Pons (tissue), 1 donor: ENCODE measurements at regions not wholly inside any gene's neighbourhood (a gene's known extent, or its start where the extent isn't known, plus 50 kb on each side); places are given as distances from the start of the nearest gene placed in this dataset.

Experiments used
- DNase-seq: peaks from one replicate; pipeline ENCODE4 v3.0.0-alpha.2; 2016; ENCODE audit warnings: low spot score

DNA sequence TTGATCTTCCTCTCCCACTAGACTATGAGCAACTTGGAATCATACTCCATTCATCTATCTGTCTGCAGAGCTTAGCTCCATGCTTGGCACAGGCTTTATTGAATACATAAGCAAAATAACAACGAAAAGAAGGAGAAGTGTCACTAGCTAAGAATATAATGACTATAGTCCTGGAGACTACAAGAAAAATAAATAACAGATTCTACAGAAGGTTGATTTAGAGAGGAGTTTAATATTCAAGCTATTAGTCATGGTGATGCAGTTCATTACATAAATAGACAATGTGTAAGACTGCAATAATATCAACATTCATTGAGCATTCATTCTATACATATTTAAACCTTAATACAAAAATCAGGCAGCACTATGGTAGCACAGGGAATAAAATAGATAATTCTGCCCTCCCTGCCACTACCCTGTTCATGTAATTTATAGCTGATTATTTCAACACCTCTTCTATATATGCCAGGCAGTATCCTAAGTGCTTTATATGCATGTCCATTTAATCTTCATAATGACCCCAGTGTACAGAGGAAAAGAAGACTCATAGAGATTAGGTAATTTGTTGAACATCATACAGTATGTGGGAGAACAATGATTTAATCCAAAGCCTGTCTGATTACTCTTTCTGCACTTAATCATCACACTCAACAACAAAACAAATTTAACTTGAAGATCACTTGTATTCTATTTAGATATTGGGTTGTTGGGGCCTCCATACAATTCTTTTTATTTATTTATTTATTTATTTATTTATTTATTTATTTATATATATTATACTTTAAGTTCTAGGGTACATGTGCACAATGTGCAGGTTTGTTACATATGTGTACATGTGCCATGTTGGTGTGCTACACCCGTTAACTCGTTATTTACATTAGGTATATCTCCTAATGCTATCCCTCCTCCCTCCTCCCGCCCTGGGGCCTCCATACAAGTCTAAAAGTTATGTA is 165.3 kb downstream of the RNF152 start:
- no peak for DNase-seq

DNA sequence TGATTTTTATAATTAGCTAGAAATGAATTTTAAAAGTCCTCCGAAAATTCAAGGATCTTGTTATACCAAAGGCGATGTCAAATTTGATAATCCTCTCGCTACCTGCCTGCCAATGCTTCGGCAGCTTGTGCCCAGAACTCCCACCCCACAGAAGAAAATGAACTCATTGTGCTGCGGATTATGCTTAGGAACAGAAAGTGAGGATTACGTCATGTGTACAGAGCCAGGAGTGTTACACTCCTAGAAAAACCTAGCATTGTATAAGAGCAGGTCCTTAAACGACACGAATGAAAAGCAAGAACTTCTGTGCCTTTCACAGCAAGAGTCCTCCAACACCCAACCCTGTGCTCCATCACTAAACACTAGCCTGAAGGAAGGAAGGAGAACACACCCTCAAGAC is 168.3 kb downstream of the RNF152 start:
- no peak for DNase-seq

DNA sequence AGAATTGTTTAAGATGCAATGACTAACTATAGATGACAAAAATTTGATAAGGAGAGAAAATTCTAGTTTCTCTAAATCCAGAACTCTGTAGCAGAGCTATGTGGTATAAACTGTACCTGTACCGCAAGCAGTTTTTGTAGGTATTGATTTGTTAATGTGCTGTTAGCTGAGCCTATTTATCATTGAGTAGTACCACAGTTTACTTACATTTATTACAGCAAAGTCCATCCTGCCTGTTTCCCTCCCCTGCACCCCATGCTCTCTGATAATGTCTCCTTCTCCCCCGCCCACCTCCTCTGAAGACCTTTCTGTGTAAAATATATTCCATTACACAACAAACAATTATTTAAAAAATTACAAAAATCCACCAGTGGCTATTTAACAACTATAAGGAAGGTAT is 170.6 kb downstream of the RNF152 start:
- no peak for DNase-seq

DNA sequence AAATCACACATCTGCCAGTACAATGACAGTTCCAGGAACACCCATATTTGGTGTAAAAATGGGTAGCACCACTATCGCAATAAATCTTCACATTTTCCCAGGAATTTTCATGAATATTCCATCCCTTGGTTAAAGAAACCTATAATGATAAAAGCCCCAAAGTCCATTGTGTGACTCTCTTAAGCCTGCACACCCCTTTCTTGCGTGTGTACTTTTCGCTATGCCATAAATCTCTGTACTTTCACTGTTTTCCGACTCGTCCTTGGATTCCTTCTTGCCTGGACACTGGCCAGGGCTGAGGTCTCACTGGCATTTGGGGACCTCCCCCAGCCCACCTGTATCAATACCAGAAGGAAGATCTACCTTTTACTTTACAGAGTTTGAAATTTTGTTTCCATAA is 172.3 kb downstream of the RNF152 start:
- DNase-seq, result no peak

DNA sequence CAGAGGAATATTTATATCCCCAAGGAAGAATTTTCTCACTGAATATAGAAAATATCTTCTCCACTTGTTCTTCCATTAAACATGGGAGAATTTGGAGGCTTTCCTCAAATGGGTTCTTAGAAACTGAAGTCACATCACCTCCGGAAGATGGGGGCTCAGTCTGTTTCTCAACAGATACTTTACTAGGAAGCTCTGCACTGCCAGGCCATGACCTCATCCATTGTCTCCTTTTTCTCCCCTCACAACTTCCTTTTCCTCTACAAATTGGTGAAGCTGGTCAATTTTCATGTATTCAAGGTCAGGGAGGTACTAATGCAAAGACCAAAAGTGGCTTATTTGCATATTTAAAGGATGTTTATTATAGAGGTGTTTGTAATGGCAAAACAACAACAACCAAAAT is 173.1 kb downstream of the RNF152 start:
- DNase-seq, result no peak

DNA sequence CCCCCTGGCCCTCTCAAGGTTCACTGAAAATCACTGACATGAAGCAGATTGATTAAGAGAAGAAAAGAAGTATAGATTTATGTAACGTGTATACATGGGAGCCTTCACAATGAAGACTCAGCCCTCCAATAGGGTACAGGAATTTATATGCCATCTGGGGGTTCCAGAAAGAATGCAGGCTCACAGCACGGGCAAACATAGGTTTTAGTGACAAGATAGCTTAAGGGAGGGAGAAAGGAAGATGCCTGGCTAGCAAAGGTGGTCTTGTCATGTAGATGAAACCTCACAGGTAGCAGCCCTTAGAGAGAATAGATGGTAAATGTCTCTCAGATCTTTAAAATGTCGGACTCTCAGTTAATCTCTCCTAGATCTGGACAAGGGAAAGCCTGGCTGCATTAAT is 173.9 kb downstream of the RNF152 start:
- DNase-seq, result no peak

DNA sequence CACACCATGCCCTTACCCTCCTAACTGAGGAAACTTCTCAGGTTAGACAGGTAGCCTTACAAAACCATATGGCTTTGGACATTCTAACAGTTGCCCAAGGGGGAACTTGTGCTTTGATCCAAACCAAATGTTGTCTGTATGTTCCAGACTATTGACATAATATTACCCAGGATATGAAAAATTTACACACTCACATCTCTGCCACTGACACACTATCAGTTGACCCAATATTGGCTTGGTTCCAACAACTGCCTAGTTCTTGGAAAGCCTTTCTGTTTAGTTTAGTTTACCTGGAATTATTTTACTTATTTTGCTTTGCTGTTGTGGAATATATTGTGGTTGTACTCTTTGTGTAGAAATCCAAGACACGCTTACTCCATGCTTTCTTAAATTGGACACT is 178.4 kb downstream of the RNF152 start:
- no peak for DNase-seq

DNA sequence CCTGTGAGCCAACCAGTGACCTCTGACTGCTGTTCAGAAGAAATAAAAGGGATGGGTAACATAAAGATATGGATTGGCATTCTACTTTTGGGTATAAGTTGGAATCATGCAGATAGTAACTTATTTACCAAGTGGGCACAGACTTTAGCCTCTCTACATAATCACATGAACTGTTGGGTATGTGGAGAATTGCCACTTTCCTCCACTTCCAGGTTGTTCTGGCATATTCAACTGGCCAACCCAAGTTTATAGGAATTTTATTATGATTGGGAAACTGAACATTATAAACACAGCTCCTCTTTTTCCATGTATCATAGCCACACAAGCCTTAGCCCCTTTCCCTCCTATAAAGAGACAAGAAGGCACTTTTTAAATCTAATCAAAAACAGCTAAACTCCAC is 179.3 kb downstream of the RNF152 start:
- DNase-seq, result no peak

DNA sequence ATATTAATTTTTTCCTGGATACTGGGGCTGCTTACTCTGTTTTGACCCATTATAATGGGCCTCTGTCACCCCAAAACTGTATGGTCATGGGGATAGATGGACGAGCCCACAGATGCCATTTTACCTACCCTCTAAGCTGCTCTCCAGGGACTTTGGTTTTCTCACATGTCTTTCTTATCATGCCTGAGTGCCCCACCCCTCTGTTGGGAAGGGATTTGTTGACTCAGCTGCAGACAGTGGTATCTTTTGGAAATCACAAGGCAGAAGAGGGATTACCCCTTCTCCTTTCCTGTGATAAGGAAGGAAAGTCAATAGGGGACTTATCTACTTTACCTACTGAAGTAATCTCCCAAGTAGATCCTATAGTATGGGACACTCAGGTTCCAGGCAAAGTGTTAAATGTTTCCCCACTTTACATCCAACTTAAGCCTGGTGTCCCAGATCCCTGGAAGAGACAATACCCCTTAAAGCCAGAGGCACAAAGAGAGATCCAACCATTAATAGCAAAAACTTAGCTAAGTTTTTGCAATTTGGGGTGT is 182.7 kb downstream of the RNF152 start:
- DNase-seq, result no peak

DNA sequence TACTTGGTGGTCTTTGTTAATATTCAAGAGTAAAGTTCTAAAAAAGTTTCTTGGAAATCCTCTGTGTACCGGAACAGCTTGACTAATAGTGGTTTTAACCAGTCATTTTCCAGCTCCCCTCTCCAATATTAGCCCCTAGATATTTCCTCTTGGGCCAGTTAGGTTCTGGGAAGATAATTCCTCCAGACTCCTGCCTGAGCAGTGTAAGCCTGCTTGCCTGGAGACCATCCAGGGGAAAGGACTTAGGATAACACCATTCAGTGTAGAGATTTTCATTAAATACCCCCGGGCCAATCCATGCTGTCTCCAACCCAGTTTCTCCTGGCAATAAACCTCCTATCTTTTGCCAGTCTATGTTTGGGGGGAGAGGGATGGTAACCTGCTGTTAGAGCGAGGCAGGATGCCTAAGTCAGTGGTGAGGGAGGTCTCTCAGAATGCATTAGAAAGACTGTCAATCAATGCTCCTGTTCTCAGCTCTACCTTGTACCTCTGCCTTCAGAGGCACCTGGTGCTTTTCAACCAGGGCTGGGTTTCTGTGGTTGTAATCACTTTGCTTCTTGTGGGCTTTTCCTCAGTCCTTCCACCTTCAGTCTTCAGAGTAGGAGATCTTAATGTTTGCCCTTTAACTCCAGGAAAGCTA is 186.4 kb downstream of the RNF152 start:
- DNase-seq, result no peak

DNA sequence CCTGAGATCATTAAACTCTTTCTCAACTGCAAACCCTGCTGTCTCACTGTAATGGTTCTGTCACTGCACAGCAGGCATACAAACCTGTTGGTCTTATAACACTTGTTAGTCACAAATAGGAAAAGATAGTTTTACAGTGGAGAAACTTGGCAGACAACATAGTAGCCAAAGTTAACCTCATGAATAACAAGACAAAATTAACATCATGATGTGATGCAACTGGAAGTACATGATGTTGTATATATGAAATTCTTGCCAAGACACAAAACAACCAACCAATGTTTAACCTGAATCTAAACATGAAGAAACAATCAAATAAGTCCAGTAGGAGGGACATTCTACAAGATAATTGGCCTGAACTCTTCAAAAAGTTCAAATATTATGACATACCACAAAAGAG is 189.3 kb downstream of the RNF152 start:
- DNase-seq, result no peak

DNA sequence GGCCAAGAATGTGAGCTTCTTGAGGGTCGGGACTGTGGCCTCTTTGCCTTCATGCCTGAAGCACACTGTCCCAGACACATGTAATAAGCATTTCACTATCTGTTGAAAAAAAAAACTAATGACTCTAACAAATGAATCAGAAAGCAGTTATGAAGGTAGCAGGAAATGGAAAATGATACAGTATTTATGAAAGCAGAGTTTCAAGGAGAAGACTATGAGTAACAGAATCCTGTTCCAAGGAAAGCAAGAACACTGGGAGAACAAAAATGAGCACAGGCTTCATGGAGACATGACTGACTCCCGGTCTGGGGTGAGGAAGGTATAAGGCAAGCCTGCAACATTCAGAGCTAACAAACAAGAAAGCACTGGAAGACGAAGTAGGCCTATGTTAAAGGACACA is 190.8 kb downstream of the RNF152 start:
- no peak for DNase-seq

DNA sequence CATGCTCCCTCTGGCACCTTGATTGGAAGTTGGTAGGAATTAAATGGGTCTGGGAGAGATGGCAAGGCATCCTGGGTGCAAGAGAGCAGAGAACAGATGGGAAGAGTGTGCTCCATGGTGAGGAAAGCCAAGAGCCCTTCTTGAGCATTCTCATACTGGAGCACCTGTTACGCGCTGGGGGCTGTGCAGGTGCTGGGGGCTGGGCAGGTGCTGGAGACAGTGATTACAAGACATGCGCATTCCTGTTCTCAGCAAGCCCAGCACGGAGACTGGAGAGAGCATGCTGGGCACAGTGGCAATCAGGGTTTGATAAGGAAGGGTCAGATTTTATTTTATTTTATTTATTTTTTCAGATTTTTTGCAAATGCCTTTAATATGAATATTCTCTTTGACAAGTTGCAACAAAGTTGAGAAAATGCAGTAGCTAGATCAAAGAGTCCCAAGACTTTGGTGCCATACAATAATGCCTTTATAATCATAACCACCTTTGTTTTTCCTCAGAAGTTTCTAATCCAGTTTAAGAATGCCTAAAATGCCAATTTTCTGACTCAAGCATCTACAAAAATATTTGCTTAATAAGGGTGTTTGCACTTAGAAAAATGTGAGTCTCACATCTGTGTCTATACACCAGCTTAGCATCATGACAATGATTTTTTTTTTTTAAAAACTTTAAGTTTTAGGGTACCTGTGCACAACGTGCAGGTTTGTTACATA is 193.3 kb downstream of the RNF152 start:
- DNase-seq, result no peak

DNA sequence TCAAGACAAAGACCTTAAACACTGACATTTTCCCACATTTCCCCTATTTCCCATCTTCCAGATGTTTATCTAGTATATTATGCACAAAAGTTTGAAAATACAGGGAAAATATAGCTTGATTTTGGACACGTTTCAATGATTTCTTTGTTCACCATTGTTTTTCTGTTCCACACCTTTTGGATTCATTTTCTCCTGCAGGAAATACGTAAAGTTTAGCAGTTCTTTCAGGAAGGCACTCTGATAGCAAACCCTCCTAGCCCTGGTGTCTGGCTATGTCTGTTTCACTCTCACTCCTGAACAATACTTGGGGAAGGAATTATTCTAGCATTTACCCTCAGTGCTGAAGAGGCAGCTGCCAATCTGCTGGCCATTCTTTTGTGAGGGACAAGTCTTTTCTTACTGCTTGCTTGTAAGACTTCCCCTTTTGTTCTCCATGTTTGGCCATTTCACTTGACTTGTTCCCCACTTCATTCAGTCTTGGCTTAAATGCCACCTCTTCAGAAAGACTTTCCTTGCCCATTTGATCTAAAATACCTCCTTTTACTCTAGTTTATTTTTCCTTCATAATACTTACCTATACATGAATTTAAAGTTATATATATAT is 195.4 kb downstream of the RNF152 start:
- no peak for DNase-seq

DNA sequence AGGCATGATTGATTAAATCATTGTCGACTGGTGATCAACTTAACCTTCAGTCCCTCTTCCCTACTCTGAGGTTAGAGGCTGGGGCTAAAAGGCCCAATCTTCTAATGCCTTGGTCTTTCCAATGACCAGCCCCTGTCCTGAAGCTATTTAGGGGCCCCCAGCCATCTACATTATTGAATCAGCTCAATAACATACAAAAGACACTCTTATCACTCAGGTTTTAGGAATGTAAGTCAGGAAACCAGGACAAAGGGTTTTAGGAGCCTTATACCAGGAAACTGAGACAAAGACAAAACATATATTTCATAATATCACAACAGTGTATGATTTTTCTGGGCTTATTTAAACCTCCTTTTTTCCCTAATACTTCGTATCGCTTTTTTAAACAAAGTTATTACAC is 198.6 kb downstream of the RNF152 start:
- no peak for DNase-seq

DNA sequence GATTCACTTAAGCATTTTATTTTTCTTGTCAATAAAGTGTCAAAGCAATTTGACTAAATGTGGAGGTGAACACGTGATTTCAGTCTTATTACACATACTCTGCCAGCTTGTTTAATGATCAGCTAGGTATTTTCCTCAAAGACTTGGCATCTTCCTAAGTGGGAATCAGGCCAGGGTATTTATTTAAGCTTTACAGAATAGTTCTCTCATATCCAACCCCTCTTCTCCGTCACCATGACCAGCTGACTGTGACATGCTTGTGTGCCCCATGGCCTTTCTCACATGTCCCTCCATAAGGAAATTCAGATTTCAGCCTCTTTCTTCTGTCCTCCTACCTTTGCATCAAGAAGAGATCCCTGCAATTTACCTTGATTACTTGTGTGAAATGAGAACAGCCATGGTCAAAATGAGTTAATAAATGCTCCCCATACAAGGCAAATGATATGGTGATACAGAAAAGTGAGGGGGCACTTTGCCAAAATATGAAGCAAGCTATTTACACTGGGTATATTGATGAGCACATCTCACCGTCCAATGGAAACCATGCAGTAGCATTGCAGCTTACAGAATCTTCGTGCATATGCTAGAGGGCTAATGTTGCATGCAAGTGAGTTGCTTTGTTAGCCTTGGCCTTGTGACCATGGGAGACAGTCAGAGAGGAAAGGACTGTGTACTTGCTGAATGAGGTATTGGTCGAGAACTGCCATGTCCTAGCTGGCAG is 202.2 kb downstream of the RNF152 start:
- DNase-seq, result no peak

DNA sequence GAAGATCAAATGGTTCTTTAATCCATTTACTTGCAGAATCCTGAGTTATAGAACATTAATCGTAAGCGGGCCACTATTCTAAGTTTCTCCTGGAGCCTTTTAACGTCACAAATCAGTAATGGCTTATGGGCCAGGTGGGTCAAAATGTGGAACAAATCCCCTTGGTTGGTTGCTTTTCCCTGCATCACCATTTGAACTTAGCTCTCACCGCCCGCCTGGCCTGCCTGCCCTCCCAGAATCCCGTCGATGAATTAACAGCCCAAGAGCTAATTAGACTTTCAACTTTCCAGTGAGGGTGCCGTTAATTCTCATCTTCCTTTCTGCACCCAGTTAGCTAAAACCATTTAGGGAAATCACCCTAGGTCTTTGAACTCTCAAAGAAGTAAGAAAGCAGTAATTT is 205.5 kb downstream of the RNF152 start:
- DNase-seq, result no peak

DNA sequence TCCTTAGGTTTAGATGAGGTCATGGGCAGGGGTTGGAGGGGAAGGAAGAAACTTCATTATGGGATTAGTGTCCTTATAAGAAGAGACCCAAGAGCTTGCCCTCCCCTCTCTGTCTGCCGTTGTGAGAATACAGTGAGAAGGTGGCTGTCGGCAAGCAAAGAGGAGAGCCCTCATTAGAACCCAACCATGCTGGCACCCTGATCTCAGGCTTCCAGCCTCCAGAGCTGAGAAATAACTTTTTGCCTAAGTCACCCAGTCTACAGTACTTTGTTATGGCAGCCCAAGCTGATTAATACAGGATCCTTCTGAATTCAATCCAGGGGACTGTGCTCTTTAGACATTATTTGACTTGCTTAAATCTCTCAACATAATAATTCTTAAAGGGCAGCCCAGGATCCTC is 209.0 kb downstream of the RNF152 start:
- no peak for DNase-seq

DNA sequence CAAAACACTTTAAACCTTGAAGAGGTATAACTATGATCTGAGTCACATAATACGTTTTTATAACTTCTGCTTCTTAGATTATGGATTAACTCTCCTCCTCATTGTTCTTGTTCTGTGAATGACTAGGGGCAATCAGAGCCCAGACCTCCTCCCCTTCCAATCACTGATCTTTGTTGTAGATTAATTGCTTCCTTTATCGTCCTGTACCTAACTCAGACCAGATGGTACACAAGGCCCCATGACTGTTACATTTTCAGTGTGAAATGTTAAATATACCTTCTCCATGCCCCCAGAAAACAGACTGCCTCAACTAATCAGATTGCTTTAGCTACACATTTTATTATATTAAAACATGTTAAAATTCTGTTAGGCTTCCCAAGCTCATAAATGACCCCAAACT is 211.7 kb downstream of the RNF152 start:
- DNase-seq, result no peak

DNA sequence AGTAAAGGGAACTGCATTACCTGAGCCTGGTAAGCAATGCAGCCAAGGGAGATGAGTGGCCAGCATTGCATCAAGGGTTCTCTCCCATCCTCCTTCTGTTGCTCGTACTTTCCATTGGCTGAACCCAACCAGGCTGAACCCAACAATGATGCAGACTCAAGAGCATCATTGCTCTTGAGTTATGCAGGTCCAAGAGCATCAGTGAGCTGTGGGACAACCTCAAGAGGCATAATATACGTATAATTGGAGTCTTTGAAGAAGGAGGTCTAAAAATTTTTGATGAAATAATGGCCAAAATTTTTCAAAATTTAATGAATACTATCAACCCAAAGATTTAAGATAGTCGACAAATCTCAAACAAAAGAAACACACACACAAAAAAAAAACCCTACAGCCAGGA is 213.0 kb downstream of the RNF152 start:
- DNase-seq, result no peak

DNA sequence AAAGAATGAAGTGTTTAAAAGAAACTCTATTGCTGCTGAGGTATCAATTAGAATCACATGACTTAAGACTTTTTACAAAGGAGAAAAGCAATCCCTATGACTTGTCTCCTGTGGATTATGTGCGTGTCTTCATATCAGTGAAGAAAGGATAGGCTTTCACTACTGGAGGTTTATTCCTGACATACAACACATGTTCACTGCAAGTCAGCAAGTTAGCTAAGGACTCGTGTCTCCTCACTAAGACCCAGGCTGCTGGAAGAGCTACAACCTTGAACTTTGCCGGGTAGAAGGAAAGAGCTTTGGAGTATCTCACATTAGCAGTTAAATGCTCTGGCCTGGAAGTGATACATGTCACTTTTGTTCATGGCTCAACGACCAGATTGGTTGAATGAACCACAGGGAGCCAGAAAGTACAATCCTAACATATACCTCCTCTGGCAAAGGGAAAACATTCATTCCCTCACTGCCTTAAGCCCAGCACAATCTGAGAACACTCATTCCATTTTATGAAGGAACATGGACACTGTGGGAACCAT is 215.3 kb downstream of the RNF152 start:
- no peak for DNase-seq
